BLaER1 (cell line): ENCODE measurements at regions not wholly inside any gene's neighbourhood (a gene's known extent, or its start where the extent isn't known, plus 50 kb on each side); places are given as distances from the start of the nearest gene placed in this dataset.

Experiments used
- H3K27ac ChIP-seq: shearing (Covaris generic); formaldehyde crosslinking; 2 replicates; pipeline ENCODE4 v1.8.1; 2022
- H3K27me3 ChIP-seq: shearing (Covaris generic); formaldehyde crosslinking; 2 replicates; pipeline ENCODE4 v1.8.1; 2022
- H3K36me3 ChIP-seq: shearing (Covaris generic); formaldehyde crosslinking; 2 replicates; pipeline ENCODE4 v1.8.1; 2022
- H3K4me1 ChIP-seq: shearing (Covaris generic); formaldehyde crosslinking; 2 replicates; pipeline ENCODE4 v1.8.1; 2022
- H3K4me2 ChIP-seq: shearing (Covaris generic); formaldehyde crosslinking; 2 replicates; pipeline ENCODE4 v1.8.1; 2022
- H3K4me3 ChIP-seq: shearing (Covaris generic); formaldehyde crosslinking; 2 replicates; pipeline ENCODE4 v1.8.1; 2022
- H3K9ac ChIP-seq: shearing (Covaris generic); formaldehyde crosslinking; 2 replicates; pipeline ENCODE4 v1.8.1; 2022
- H3K9me3 ChIP-seq: shearing (Covaris generic); formaldehyde crosslinking; 2 replicates; pipeline ENCODE4 v1.8.1; 2022
- H4K20me1 ChIP-seq: shearing (Covaris generic); formaldehyde crosslinking; 2 replicates; pipeline ENCODE4 v1.8.1; 2022
- Cebpa-rat ChIP-seq: shearing (Covaris generic); IDR thresholded peaks from 2 replicates; pipeline ENCODE4 v1.8.1; 2022

- Histone ChIP-seq H3K36me3 (no peaks in the 10 kb centered on the region), H3K4me2 (no peak overlapping the region), H3K9me3 (no peaks in the 10 kb centered on the region), H3K4me1 (no peaks in the 10 kb centered on the region), H3K27me3 (no peaks in the 10 kb centered on the region), H3K4me3 (no peak overlapping the region), H3K27ac (no peak overlapping the region), H3K9ac (no peak overlapping the region), H4K20me1 (no peaks in the 10 kb centered on the region)
- TF ChIP-seq Cebpa-rat: no peak
Observed at GRCh38 chr5:96157841-96158291, 196.2 kb upstream of the ELL2 start.

GRCh38 chr5:96157077-96157780 lies 195.6 kb upstream of the ELL2 start:
- H3K27ac ChIP-seq: no peak overlapping the region
- no peak overlapping the region for H3K4me2 ChIP-seq
- H3K9ac ChIP-seq: no peak overlapping the region
- no peak for TF ChIP-seq Cebpa-rat
- H3K9me3 ChIP-seq: no peaks in the 10 kb centered on the region
- H3K4me3 ChIP-seq: no peak overlapping the region
- H3K27me3 ChIP-seq: no peaks in the 10 kb centered on the region
- H3K4me1 ChIP-seq: no peaks in the 10 kb centered on the region
- H4K20me1 ChIP-seq: no peaks in the 10 kb centered on the region
- no peaks in the 10 kb centered on the region for H3K36me3 ChIP-seq

GRCh38 chr5:96155147-96155546 lies 193.5 kb upstream of the ELL2 start:
- no peak overlapping the region for H3K27ac ChIP-seq
- H4K20me1 ChIP-seq: no peaks in the 10 kb centered on the region
- H3K4me3 ChIP-seq: no peak overlapping the region
- no peaks in the 10 kb centered on the region for H3K27me3 ChIP-seq
- H3K4me1 ChIP-seq: no peaks in the 10 kb centered on the region
- no peaks in the 10 kb centered on the region for H3K9me3 ChIP-seq
- no peak for TF ChIP-seq Cebpa-rat
- no peaks in the 10 kb centered on the region for H3K36me3 ChIP-seq
- H3K4me2 ChIP-seq: no peak overlapping the region
- H3K9ac ChIP-seq: no peak overlapping the region

GRCh38 chr5:96151891-96152290 lies 190.2 kb upstream of the ELL2 start:
- Histone ChIP-seq H3K9me3 (no peaks in the 10 kb centered on the region), H3K27ac (no peak overlapping the region), H3K27me3 (no peaks in the 10 kb centered on the region), H3K4me3 (no peak overlapping the region), H3K36me3 (no peaks in the 10 kb centered on the region), H3K4me1 (no peaks in the 10 kb centered on the region), H3K4me2 (no peak overlapping the region), H3K9ac (no peak overlapping the region), H4K20me1 (no peaks in the 10 kb centered on the region)
- no peak for TF ChIP-seq Cebpa-rat

GRCh38 chr5:96150007-96150406 lies 188.4 kb upstream of the ELL2 start:
- Histone ChIP-seq H3K4me3 (no peak overlapping the region), H3K27ac (no peak overlapping the region), H3K4me1 (no peaks in the 10 kb centered on the region), H4K20me1 (no peaks in the 10 kb centered on the region), H3K9ac (no peak overlapping the region), H3K27me3 (no peaks in the 10 kb centered on the region), H3K9me3 (no peaks in the 10 kb centered on the region), H3K4me2 (no peak overlapping the region), H3K36me3 (no peaks in the 10 kb centered on the region)
- TF ChIP-seq Cebpa-rat: no peak

- no peak overlapping the region for H3K4me2 ChIP-seq
- H3K9ac ChIP-seq: no peak overlapping the region
- H4K20me1 ChIP-seq: no peaks in the 10 kb centered on the region
- no peak overlapping the region for H3K4me3 ChIP-seq
- no peaks in the 10 kb centered on the region for H3K27me3 ChIP-seq
- H3K36me3 ChIP-seq: no peaks in the 10 kb centered on the region
- H3K9me3 ChIP-seq: no peaks in the 10 kb centered on the region
- H3K4me1 ChIP-seq: no peaks in the 10 kb centered on the region
- no peak for TF ChIP-seq Cebpa-rat
- H3K27ac ChIP-seq: no peak overlapping the region
Observed at GRCh38 chr5:96149546-96149945, 187.9 kb upstream of the ELL2 start.

- Histone ChIP-seq H3K9ac (no peak overlapping the region), H3K4me3 (no peak overlapping the region), H4K20me1 (no peaks in the 10 kb centered on the region), H3K4me2 (no peak overlapping the region), H3K9me3 (no peaks in the 10 kb centered on the region), H3K4me1 (no peaks in the 10 kb centered on the region), H3K36me3 (no peaks in the 10 kb centered on the region), H3K27ac (no peak overlapping the region), H3K27me3 (no peaks in the 10 kb centered on the region)
- TF ChIP-seq Cebpa-rat: no peak
Observed at GRCh38 chr5:96149021-96149420, 187.4 kb upstream of the ELL2 start.

- Histone ChIP-seq H3K9ac (no peak overlapping the region), H3K4me3 (no peak overlapping the region), H3K27ac (no peak overlapping the region), H3K9me3 (no peaks in the 10 kb centered on the region), H3K27me3 (no peaks in the 10 kb centered on the region), H4K20me1 (no peaks in the 10 kb centered on the region), H3K36me3 (no peaks in the 10 kb centered on the region), H3K4me1 (no peaks in the 10 kb centered on the region), H3K4me2 (no peak overlapping the region)
- no peak for TF ChIP-seq Cebpa-rat
Observed at GRCh38 chr5:96148376-96148775, 186.7 kb upstream of the ELL2 start.

- Histone ChIP-seq H3K4me1 (no peaks in the 10 kb centered on the region), H3K9ac (no peak overlapping the region), H3K9me3 (no peaks in the 10 kb centered on the region), H3K27me3 (no peaks in the 10 kb centered on the region), H3K36me3 (no peaks in the 10 kb centered on the region), H3K4me2 (no peak overlapping the region), H3K27ac (no peak overlapping the region), H3K4me3 (no peak overlapping the region), H4K20me1 (no peaks in the 10 kb centered on the region)
- no peak for TF ChIP-seq Cebpa-rat
Observed at GRCh38 chr5:96147866-96148265, 186.2 kb upstream of the ELL2 start.

GRCh38 chr5:96146675-96147074 lies 185.0 kb upstream of the ELL2 start:
- H3K4me1 ChIP-seq: no peaks in the 10 kb centered on the region
- H4K20me1 ChIP-seq: no peaks in the 10 kb centered on the region
- H3K27me3 ChIP-seq: no peaks in the 10 kb centered on the region
- no peak for TF ChIP-seq Cebpa-rat
- no peaks in the 10 kb centered on the region for H3K36me3 ChIP-seq
- no peak overlapping the region for H3K27ac ChIP-seq
- no peak overlapping the region for H3K4me3 ChIP-seq
- H3K4me2 ChIP-seq: no peak overlapping the region
- H3K9me3 ChIP-seq: no peaks in the 10 kb centered on the region
- H3K9ac ChIP-seq: no peak overlapping the region

- Histone ChIP-seq H4K20me1 (no peaks in the 10 kb centered on the region), H3K4me2 (no peak overlapping the region), H3K27me3 (no peaks in the 10 kb centered on the region), H3K4me3 (no peak overlapping the region), H3K9ac (no peak overlapping the region), H3K27ac (no peak overlapping the region), H3K9me3 (no peaks in the 10 kb centered on the region), H3K36me3 (no peaks in the 10 kb centered on the region), H3K4me1 (no peaks in the 10 kb centered on the region)
- no peak for TF ChIP-seq Cebpa-rat
Observed at GRCh38 chr5:96144289-96144688, 182.6 kb upstream of the ELL2 start.
